ENCODE measurements at regions not wholly inside any gene's neighbourhood (a gene's known extent, or its start where the extent isn't known, plus 50 kb on each side); places are given as distances from the start of the nearest gene placed in this dataset.

GRCh38 chr3:144415492-144415891 is 443.9 kb downstream of the DIPK2A start:
- Histone ChIP-seq H3K4me3 (no peak overlapping the region), H3K4me1 (no peaks in the 10 kb centered on the region), H3K9me3 (no peaks in the 10 kb centered on the region), H3K27ac (no peak overlapping the region), H3K36me3 (replicated peaks in 1 of 2; ENCODE audit: insufficient read depth in 1 of 2, low read depth in 2 of 2) (no peaks in the 10 kb centered on the region), H3K27me3 (no peaks in the 10 kb centered on the region)
- WGBS, 2 donors, result 33 to 57% methylated on average over 1 of the region's 1 CpG
- intact Hi-C loops (cut with DNase I), result no loop called here
- TF ChIP-seq CTCF (IDR thresholded peaks at IDR 0.05), result no peak
- no peak for TF ChIP-seq POLR2A (IDR thresholded peaks at IDR 0.05)
- ATAC-seq (no peak), DNase-seq (no peak)

- Histone ChIP-seq H3K4me3 (no peak overlapping the region), H3K4me1 (no peaks in the 10 kb centered on the region), H3K36me3 (replicated peaks in 1 of 2; ENCODE audit: insufficient read depth in 1 of 2, low read depth in 2 of 2) (no peaks in the 10 kb centered on the region), H3K9me3 (no peaks in the 10 kb centered on the region), H3K27me3 (no peaks in the 10 kb centered on the region), H3K27ac (no peak overlapping the region)
- DNase-seq, result peak in 1 of 4 donors; percentile 8
- no peak for TF ChIP-seq POLR2A (IDR thresholded peaks at IDR 0.05)
- no peak for TF ChIP-seq CTCF (IDR thresholded peaks at IDR 0.05)
- 77 to 83% methylated on average over 4 of the region's 4 CpGs for WGBS, 2 donors
- intact Hi-C loops (cut with DNase I), result no loop called here
- ATAC-seq, result no peak
These were observed 453.0 kb downstream of the DIPK2A start for GRCh38 chr3:144424606-144425005.

- DNase-seq (no peak), ATAC-seq (no peak)
- TF ChIP-seq CTCF (IDR thresholded peaks at IDR 0.05), result no peak
- TF ChIP-seq POLR2A (IDR thresholded peaks at IDR 0.05), result no peak
- Histone ChIP-seq H3K4me3 (no peak overlapping the region), H3K9me3 (no peaks in the 10 kb centered on the region), H3K4me1 (no peaks in the 10 kb centered on the region), H3K27ac (no peak overlapping the region), H3K27me3 (no peaks in the 10 kb centered on the region), H3K36me3 (replicated peaks in 1 of 2; ENCODE audit: insufficient read depth in 1 of 2, low read depth in 2 of 2) (no peaks in the 10 kb centered on the region)
- intact Hi-C loops (cut with DNase I), result no loop called here
These were observed 454.7 kb downstream of the DIPK2A start for GRCh38 chr3:144426366-144426765.

- WGBS, 2 donors, result 91 to 94% methylated on average over 4 of the region's 4 CpGs
- Histone ChIP-seq H3K27ac (no peak overlapping the region), H3K4me1 (no peaks in the 10 kb centered on the region), H3K9me3 (no peaks in the 10 kb centered on the region), H3K4me3 (no peak overlapping the region), H3K27me3 (no peaks in the 10 kb centered on the region), H3K36me3 (replicated peaks in 1 of 2; ENCODE audit: insufficient read depth in 1 of 2, low read depth in 2 of 2) (no peaks in the 10 kb centered on the region)
- DNase-seq (no peak), ATAC-seq (no peak)
- intact Hi-C loops (cut with DNase I), result no loop called here
- no peak for TF ChIP-seq CTCF (IDR thresholded peaks at IDR 0.05)
- no peak for TF ChIP-seq POLR2A (IDR thresholded peaks at IDR 0.05)
These were observed 455.3 kb downstream of the DIPK2A start for GRCh38 chr3:144426967-144427366.

DNA sequence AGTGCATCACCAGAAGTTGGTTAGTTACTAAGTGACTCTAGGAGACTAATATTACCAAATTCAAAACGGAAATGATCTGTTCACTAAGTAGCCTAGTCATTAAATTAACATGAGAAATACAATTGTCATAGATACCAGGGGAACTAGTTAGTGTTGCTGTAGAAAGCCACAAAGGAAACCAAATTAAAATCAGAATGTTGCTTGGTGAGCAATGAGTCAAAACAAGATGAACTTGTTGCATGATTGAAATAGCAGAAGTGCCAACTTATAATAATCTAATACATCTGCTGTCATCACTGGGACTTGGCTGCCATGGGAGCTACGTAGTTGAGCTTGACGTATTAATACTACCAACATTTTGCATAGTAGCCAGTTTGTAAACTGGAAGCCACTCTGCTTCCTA is 458.1 kb downstream of the DIPK2A start:
- ATAC-seq, result no peak
- Histone ChIP-seq H3K4me3 (no peak overlapping the region), H3K9me3 (no peaks in the 10 kb centered on the region), H3K4me1 (no peaks in the 10 kb centered on the region), H3K27me3 (no peaks in the 10 kb centered on the region), H3K36me3 (replicated peaks in 1 of 2; ENCODE audit: insufficient read depth in 1 of 2, low read depth in 2 of 2) (no peaks in the 10 kb centered on the region), H3K27ac (no peak overlapping the region)
- intact Hi-C loops (cut with DNase I), result no loop called here
- 74 to 80% methylated on average over 3 of the region's 3 CpGs for WGBS, 2 donors
- TF ChIP-seq CTCF (IDR thresholded peaks at IDR 0.05), result no peak
- TF ChIP-seq POLR2A (IDR thresholded peaks at IDR 0.05), result no peak
- no peak for DNase-seq

Measured in body of pancreas (tissue), 4 donors.